ENCODE measurements at regions not wholly inside any gene's neighbourhood (a gene's known extent, or its start where the extent isn't known, plus 50 kb on each side); places are given as distances from the start of the nearest gene placed in this dataset.

GRCh38 chr14:62269204-62269603, 507.0 kb downstream of the SNAPC1 start:
- no peak for DNase-seq (ENCODE audit: low read depth)

GRCh38 chr14:62270236-62270635, 508.0 kb downstream of the SNAPC1 start:
- DNase-seq (ENCODE audit: low read depth): no peak

- DNase-seq (ENCODE audit: low read depth): no peak
These were observed 518.1 kb downstream of the SNAPC1 start for GRCh38 chr14:62280366-62280765.

GRCh38 chr14:62283837-62284236, 521.6 kb downstream of the SNAPC1 start:
- no peak for DNase-seq (ENCODE audit: low read depth)

GRCh38 chr14:62289471-62289870, 527.3 kb downstream of the SNAPC1 start:
- DNase-seq (ENCODE audit: low read depth): no peak

- DNase-seq (ENCODE audit: low read depth): no peak
These were observed 538.9 kb downstream of the SNAPC1 start for GRCh38 chr14:62301080-62301479.

GRCh38 chr14:62301911-62302310, 539.7 kb downstream of the SNAPC1 start:
- no peak for DNase-seq (ENCODE audit: low read depth)

- no peak for DNase-seq (ENCODE audit: low read depth)
These were observed 541.2 kb downstream of the SNAPC1 start for GRCh38 chr14:62303437-62303836.

- no peak for DNase-seq (ENCODE audit: low read depth)
These were observed 542.0 kb downstream of the SNAPC1 start for GRCh38 chr14:62304257-62304656.

GRCh38 chr14:62307844-62308243, 545.6 kb downstream of the SNAPC1 start:
- no peak for DNase-seq (ENCODE audit: low read depth)

GRCh38 chr14:62308316-62308715, 546.1 kb downstream of the SNAPC1 start:
- no peak for DNase-seq (ENCODE audit: low read depth)

- DNase-seq (ENCODE audit: low read depth): no peak
These were observed 546.7 kb downstream of the SNAPC1 start for GRCh38 chr14:62308891-62309290.

GRCh38 chr14:62313212-62313611, 551.0 kb downstream of the SNAPC1 start:
- no peak for DNase-seq (ENCODE audit: low read depth)

- DNase-seq (ENCODE audit: low read depth): no peak
These were observed 552.0 kb downstream of the SNAPC1 start for GRCh38 chr14:62314221-62314620.

- DNase-seq (ENCODE audit: low read depth): no peak
These were observed 552.7 kb downstream of the SNAPC1 start for GRCh38 chr14:62314871-62315270.

GRCh38 chr14:62315631-62316030, 553.4 kb downstream of the SNAPC1 start:
- DNase-seq (ENCODE audit: low read depth): no peak

GRCh38 chr14:62322216-62322615, 560.0 kb downstream of the SNAPC1 start:
- no peak for DNase-seq (ENCODE audit: low read depth)

GRCh38 chr14:62329427-62329826, 567.2 kb downstream of the SNAPC1 start:
- DNase-seq (ENCODE audit: low read depth): no peak

- no peak for DNase-seq (ENCODE audit: low read depth)
These were observed 585.4 kb downstream of the SNAPC1 start for GRCh38 chr14:62347562-62348011.

GRCh38 chr14:62357362-62357761, 595.1 kb downstream of the SNAPC1 start:
- DNase-seq (ENCODE audit: low read depth): no peak

- no peak for DNase-seq (ENCODE audit: low read depth)
These were observed 601.9 kb downstream of the SNAPC1 start for GRCh38 chr14:62364161-62364560.

- no peak for DNase-seq (ENCODE audit: low read depth)
These were observed 602.6 kb downstream of the SNAPC1 start for GRCh38 chr14:62364800-62365280.

GRCh38 chr14:62369919-62370560, 607.8 kb downstream of the SNAPC1 start:
- no peak for DNase-seq (ENCODE audit: low read depth)

- DNase-seq (ENCODE audit: low read depth): no peak
These were observed 611.7 kb downstream of the SNAPC1 start for GRCh38 chr14:62373944-62374343.

All from renal cortical epithelial cell (primary cell).